ENCODE measurements at regions not wholly inside any gene's neighbourhood (a gene's known extent, or its start where the extent isn't known, plus 50 kb on each side); places are given as distances from the start of the nearest gene placed in this dataset.
A peak's percentile ranks its signal among the peaks of the same experiment; 100 is the strongest.

DNA sequence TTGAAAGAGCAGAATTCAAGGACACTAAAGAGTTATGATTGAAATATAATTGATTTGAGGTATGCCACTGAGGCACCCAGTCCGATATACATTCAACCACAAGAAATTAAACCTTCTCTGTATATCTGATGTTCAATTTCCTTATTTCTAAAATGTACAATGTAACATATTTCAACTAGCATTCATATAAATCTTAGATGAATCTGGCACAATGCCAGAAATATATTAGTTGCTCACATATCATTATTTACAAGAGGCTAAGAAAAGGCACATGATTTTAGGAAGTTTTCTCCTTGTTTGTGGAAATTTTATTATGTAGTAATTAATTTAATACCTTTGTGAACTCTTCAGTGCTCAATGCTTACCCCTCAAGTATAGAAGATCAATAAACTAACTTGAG, 532.3 kb downstream of the KCNA4 start:
- DNase-seq (no peak), FAIRE-seq (no peak)
- no peak overlapping the region for H3K9ac ChIP-seq (ENCODE audit: low read length in 3 of 3)
- TF ChIP-seq, protein P1, sequence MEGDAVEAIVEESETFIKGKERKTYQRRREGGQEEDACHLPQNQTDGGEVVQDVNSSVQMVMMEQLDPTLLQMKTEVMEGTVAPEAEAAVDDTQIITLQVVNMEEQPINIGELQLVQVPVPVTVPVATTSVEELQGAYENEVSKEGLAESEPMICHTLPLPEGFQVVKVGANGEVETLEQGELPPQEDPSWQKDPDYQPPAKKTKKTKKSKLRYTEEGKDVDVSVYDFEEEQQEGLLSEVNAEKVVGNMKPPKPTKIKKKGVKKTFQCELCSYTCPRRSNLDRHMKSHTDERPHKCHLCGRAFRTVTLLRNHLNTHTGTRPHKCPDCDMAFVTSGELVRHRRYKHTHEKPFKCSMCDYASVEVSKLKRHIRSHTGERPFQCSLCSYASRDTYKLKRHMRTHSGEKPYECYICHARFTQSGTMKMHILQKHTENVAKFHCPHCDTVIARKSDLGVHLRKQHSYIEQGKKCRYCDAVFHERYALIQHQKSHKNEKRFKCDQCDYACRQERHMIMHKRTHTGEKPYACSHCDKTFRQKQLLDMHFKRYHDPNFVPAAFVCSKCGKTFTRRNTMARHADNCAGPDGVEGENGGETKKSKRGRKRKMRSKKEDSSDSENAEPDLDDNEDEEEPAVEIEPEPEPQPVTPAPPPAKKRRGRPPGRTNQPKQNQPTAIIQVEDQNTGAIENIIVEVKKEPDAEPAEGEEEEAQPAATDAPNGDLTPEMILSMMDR (IDR thresholded peaks at IDR 0.05; ENCODE audit: borderline replicate concordance, extremely low read depth, insufficient read depth): no peak
- H3K4me3 ChIP-seq (ENCODE audit: low read length in 3 of 3): no peak overlapping the region
- no peaks in the 10 kb centered on the region for H3K9me3 ChIP-seq (ENCODE audit: control insufficient read depth in 2 of 3, insufficient read depth in 1 of 3, low read length in 3 of 3)
- intact Hi-C loops (cut with DNase I): no loop called here
- H3K4me1 ChIP-seq (ENCODE audit: control insufficient read depth in 2 of 3, insufficient read depth in 2 of 3, low read depth in 1 of 3, low read length in 3 of 3): no peaks in the 10 kb centered on the region
- no peaks in the 10 kb centered on the region for H3K36me3 ChIP-seq (ENCODE audit: control insufficient read depth in 2 of 3, insufficient read depth in 3 of 3, low read length in 3 of 3)
- H3K27ac ChIP-seq (ENCODE audit: low read depth in 2 of 2, low read length in 2 of 2): no peak overlapping the region
- no peaks in the 10 kb centered on the region for H3K27me3 ChIP-seq (ENCODE audit: control insufficient read depth, insufficient read depth, low read length)

DNA sequence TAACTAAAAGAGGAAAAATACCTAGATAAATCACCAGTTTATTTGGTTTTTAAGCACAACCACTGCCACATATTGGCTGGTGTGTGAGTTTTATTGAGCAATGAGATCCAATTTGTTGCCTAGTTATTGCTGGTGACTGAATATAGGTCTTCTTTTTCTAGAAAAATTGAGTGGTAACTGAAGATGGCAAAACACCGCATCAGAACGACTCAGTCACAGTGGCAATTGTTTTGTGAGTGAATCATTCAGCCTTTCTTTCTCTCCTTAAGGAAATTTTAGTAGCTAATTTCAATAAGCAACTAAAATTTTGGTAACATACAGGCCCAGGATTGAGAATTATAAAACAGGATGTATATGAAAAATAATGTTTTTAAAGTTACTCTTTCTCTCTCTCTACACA, 533.0 kb downstream of the KCNA4 start:
- H3K27me3 ChIP-seq (ENCODE audit: control insufficient read depth, insufficient read depth, low read length): no peaks in the 10 kb centered on the region
- no peaks in the 10 kb centered on the region for H3K36me3 ChIP-seq (ENCODE audit: control insufficient read depth in 2 of 3, insufficient read depth in 3 of 3, low read length in 3 of 3)
- intact Hi-C loops (cut with DNase I): no loop called here
- no peaks in the 10 kb centered on the region for H3K9me3 ChIP-seq (ENCODE audit: control insufficient read depth in 2 of 3, insufficient read depth in 1 of 3, low read length in 3 of 3)
- DNase-seq (no peak), FAIRE-seq (no peak)
- no peaks in the 10 kb centered on the region for H3K4me1 ChIP-seq (ENCODE audit: control insufficient read depth in 2 of 3, insufficient read depth in 2 of 3, low read depth in 1 of 3, low read length in 3 of 3)
- no peak overlapping the region for H3K27ac ChIP-seq (ENCODE audit: low read depth in 2 of 2, low read length in 2 of 2)
- TF ChIP-seq, protein P1 (IDR thresholded peaks at IDR 0.05; ENCODE audit: borderline replicate concordance, extremely low read depth, insufficient read depth): no peak
- no peak overlapping the region for H3K4me3 ChIP-seq (ENCODE audit: low read length in 3 of 3)
- H3K9ac ChIP-seq (ENCODE audit: low read length in 3 of 3): no peak overlapping the region

DNA sequence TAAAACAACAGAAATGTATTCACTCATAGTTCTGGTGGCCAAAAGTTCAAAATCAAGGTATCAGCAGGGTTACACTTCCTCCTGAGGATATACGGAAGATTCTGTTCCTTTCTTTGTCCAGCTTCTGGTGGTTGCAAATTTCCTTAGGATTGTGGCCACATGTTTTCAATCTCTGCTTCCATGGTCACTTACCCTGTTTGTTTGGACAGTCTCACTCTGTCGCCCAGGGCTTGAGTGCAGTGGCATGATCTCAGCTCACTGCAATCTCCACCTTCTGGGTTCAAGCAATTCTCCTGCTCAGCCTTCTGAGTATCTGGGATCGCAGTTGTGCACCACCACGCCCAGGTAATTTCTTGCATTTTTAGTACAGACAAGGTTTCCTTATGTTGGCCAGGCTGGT, 534.3 kb downstream of the KCNA4 start:
- TF ChIP-seq, protein P1 (IDR thresholded peaks at IDR 0.05; ENCODE audit: borderline replicate concordance, extremely low read depth, insufficient read depth): no peak
- intact Hi-C loops (cut with DNase I): no loop called here
- no peak overlapping the region for H3K9ac ChIP-seq (ENCODE audit: low read length in 3 of 3)
- H3K4me3 ChIP-seq (ENCODE audit: low read length in 3 of 3): no peak overlapping the region
- FAIRE-seq: no peak
- no peaks in the 10 kb centered on the region for H3K9me3 ChIP-seq (ENCODE audit: control insufficient read depth in 2 of 3, insufficient read depth in 1 of 3, low read length in 3 of 3)
- H3K4me1 ChIP-seq (ENCODE audit: control insufficient read depth in 2 of 3, insufficient read depth in 2 of 3, low read depth in 1 of 3, low read length in 3 of 3): no peaks in the 10 kb centered on the region
- H3K36me3 ChIP-seq (ENCODE audit: control insufficient read depth in 2 of 3, insufficient read depth in 3 of 3, low read length in 3 of 3): no peaks in the 10 kb centered on the region
- no peaks in the 10 kb centered on the region for H3K27me3 ChIP-seq (ENCODE audit: control insufficient read depth, insufficient read depth, low read length)
- no peak overlapping the region for H3K27ac ChIP-seq (ENCODE audit: low read depth in 2 of 2, low read length in 2 of 2)
- DNase-seq: peak in 3 of 5 donors; percentile 29 to 44 (median 35)

DNA sequence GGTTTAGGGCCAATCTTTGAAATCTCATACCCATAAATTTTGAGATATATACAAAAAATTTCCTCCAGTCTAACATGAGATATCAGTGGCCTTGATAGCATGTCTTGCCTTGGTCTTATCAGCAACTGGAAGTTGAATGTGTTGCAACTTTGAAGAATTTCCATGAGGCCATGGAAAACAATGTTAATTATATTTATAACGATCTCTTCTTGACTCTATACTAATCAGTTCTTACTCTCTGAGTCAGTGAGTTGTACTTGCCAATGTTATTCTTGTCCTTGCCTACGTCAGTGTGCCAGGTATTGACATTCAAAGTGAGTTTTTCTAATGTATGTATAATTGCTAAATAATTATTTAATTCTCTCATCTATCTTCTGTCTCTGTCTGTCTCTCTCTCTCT, 535.1 kb downstream of the KCNA4 start:
- TF ChIP-seq, protein P1 (IDR thresholded peaks at IDR 0.05; ENCODE audit: borderline replicate concordance, extremely low read depth, insufficient read depth): no peak

More for the DNA sequence above, 535.1 kb downstream of the KCNA4 start:
- intact Hi-C loops (cut with DNase I): no loop called here
- Histone ChIP-seq H3K4me3 (ENCODE audit: low read length in 3 of 3) (no peak overlapping the region), H3K4me1 (ENCODE audit: control insufficient read depth in 2 of 3, insufficient read depth in 2 of 3, low read depth in 1 of 3, low read length in 3 of 3) (no peaks in the 10 kb centered on the region), H3K9me3 (ENCODE audit: control insufficient read depth in 2 of 3, insufficient read depth in 1 of 3, low read length in 3 of 3) (no peaks in the 10 kb centered on the region), H3K27ac (ENCODE audit: low read depth in 2 of 2, low read length in 2 of 2) (no peak overlapping the region), H3K27me3 (ENCODE audit: control insufficient read depth, insufficient read depth, low read length) (no peaks in the 10 kb centered on the region), H3K9ac (ENCODE audit: low read length in 3 of 3) (no peak overlapping the region), H3K36me3 (ENCODE audit: control insufficient read depth in 2 of 3, insufficient read depth in 3 of 3, low read length in 3 of 3) (no peaks in the 10 kb centered on the region)
- FAIRE-seq (no peak), DNase-seq (no peak)

All from kidney (tissue), 13 donors.